NB4 (cell line): ENCODE measurements at regions not wholly inside any gene's neighbourhood (a gene's known extent, or its start where the extent isn't known, plus 50 kb on each side); places are given as distances from the start of the nearest gene placed in this dataset.

Experiments
- CTCF ChIP-seq: IDR thresholded peaks from one replicate; pipeline ENCODE4 v1.5.1; 2012; ENCODE audit warnings: low read depth, low read length
- MAX ChIP-seq: IDR thresholded peaks from 2 replicates; pipeline ENCODE4 v1.6.1; 2011; ENCODE audit warnings: low read depth, low read length
- POLR2A ChIP-seq: IDR thresholded peaks from 2 replicates; pipeline ENCODE4 v1.6.1; 2011; ENCODE audit warnings: mild to moderate bottlenecking; ENCODE audit not compliant: insufficient read length; ENCODE audit errors: extremely low read depth

- TF ChIP-seq CTCF (no peak), POLR2A (no peak), MAX (no peak)
Observed at GRCh38 chr10:123270221-123270620, 116.0 kb downstream of the BUB3 start.
